Spleen (tissue), 7 donors: ENCODE measurements at regions not wholly inside any gene's neighbourhood (a gene's known extent, or its start where the extent isn't known, plus 50 kb on each side); places are given as distances from the start of the nearest gene placed in this dataset.

Experiments
- CTCF ChIP-seq, 11 experiments: fragments of 200-600 bp in 7 of 11; fragments of 450-650 bp in 4 of 11; sonication (generic) in 4 of 11; IDR thresholded peaks in 8 of 11; conservative IDR thresholded peaks in 3 of 11; 1 replicate in 7 of 11; 2 replicates in 4 of 11; pipeline versions ENCODE4 v1.4.0 to v1.8.0; 2016 to 2021; ENCODE audit warnings: antibody characterized with exemption in 11 of 11, inconsistent platforms in 4 of 11, mild to moderate bottlenecking in 1 of 11
- POLR2A ChIP-seq, 3 donors: fragments of 450-650 bp; IDR thresholded peaks; one replicate each; pipeline ENCODE4 v1.5.1; 2017; ENCODE audit warnings: antibody characterized with exemption in 3 of 3, mild to moderate bottlenecking in 1 of 3
- donor health status: DM: no; HTN: no; CAD: no; lungs with moderate emphysema.
- donor health status: DM: no; HTN: no; CAD: no.
- donor health status: DM: no; HTN: no; CAD: no.

DNA sequence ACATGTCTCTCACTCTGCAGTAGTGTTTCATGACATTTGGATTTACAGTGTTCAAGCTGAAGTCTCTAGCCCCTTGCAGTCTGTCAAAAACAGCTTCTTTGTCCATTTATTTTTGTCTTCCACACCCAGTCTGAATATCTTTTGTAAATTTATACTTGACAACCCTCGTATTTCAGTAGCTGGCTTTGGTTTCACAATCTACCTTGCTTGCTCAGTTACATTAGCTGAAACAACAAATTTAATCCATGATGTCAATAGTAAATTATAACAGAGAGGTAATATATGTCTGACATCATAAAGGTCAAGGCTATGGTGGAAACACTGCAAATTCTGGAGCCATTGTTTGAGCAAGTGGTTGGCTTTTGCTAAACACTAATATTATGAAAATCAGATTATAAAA lies 328.7 kb downstream of the MTX2 start:
- no peak for TF ChIP-seq CTCF (IDR thresholded peaks at IDR 0.05 in 8 of 11, conservative IDR thresholded peaks at IDR 0.05 in 3 of 11)
- TF ChIP-seq POLR2A (IDR thresholded peaks at IDR 0.05): no peak
